Medulla oblongata (tissue), 1 donor: ENCODE measurements at regions not wholly inside any gene's neighbourhood (a gene's known extent, or its start where the extent isn't known, plus 50 kb on each side); places are given as distances from the start of the nearest gene placed in this dataset.
"Not testable (repeated sequence)": the region's sequence is repeated elsewhere in the genome, so short reads cannot be mapped to it uniquely, and the experiment has no call there.

Source experiments
- DNase-seq: peaks from one replicate; pipeline ENCODE4 v3.0.0-alpha.2; 2015; ENCODE audit errors: extremely low spot score

DNA sequence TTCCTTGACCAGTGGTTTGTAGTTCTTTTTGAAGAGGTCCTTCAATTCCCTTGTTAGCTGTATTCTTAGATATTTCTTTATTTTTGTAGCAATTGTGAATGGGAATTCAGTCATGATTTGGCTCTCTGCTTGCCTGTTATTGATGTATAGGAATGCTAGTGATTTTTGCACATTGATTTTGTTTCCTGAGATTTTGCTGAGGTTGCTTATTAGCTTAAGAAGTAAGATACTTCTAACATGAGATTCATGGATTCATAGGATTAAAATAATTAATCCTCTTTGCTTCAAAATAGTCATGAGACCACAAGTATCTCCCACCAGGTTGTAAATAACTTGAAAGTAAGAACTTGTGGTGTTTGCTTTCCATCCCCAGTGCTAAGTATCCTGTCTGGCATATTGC is 308.9 kb downstream of the DTHD1 start:
- DNase-seq, result no peak

DNA sequence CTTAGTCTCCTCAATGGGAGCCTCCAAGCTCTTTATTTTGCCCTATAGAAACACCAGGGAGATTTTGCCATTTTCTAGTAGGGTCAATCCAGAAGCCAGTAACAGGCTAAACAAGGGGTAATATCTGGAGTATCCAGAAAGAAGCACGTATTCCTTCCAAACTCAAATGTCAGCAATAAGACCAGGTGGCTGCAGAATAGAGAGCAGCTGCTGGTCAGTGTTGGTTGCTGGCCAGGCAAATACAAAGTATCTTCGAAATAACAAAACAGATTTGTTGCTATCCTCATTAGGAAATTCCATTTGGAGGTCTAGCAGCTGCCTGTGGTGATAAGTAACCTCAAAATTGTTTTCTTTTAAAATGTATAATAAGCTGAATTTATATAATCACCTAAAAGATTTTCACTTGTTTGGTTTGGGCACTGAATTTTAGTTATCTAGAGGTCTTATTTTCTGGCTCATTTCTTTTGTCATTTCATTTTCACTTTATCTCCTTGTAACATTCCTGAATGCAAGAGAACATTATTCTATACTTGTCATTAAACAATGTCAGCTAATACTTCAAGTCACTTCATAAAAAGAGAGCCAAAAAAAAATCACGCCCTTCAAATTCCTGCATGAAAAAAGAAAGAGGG is 320.6 kb downstream of the DTHD1 start:
- DNase-seq, result no peak

DNA sequence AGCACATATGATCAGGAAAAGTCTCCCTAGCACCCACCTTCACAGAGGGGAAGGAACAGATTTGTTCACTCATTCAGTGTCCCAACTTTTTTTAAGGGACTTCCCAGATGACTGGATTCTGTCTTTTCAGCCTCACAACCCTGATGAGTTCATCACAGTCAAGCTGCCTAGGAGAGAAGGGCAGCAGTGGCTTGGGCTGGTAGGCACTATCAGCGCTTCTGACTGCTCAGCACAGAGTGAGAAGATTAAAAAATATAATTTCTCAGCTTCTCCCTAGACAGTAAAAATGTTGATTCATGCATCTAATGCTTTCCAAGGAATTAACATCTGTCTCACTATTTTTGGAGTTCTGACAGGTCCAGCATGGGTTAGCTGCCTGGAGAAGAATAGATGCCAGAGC is 328.2 kb downstream of the DTHD1 start:
- DNase-seq, result no peak

DNA sequence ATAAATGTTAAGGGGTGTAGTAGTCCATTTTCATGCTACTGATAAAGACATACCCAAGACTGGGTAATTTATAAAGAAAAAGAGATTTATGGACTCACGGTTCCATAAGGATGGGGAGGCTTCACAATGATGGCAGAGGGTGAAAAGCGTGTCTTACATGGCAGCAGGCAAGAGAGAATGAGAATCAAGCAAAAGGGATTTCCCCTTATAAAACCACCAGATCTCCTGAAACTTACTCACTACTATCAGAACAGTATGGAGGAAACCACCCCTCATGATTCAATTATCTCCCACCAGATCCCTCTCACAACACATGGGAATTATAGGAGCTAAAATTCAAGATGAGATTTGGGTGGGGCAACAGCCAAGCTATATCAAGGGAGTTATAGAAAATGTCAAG is 329.2 kb downstream of the DTHD1 start:
- no peak for DNase-seq

DNA sequence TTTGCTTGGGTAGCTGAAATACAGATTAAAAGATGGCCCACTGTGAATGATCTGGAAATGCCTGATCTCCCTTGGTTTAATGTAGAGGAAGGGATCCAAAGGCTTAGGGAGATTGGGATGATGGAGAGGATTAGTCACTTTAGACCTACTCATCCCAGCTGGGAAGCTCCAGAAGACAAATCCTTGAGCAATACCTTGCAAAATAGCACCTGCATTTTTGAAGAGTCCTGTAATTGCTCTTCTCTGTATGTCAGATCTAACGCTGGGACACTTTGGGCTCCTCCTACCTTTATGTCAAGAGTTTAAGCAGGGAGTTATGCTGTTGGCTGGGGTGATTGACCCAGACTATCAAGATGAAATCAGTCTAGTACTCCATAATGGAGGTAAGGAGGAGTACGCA is 331.7 kb downstream of the DTHD1 start:
- not testable (repeated sequence) for DNase-seq

DNA sequence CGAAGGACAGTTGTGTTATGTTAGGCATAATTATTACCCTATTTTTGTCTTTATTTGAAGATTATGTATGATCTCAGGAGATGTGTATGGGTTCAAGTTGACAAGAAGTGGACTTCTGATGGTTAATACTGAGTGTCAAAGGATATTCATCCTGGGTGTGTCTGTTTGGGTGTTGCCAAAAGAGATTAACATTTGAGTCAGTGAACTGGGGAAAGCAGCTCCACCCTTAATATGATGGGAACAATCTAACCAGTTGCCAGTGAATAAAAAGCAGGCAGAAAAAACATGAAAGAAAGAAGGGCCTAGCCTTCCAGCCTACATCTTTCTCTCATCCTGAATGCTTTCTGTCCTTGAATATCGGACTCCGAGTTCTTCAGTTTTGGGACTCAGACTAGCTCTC is 332.6 kb downstream of the DTHD1 start:
- no peak for DNase-seq

DNA sequence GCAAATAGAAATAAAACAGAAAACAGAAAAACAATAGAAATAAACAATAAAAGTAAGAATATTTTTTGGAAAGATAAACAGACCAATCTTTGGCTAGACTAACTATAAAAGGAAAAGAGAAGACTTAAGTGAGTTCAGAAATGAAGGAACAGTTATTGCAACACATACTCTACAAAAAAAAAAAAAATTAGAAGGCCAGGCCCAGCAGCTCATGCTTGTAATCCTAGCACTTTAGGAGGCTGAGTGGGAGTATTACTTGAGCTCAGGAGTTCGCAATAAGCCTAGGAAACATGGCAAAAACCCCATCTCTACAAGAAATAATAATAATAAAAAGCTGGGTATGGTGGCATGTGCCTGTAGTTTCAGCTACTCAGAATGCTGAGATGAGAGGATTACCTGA is 336.7 kb downstream of the DTHD1 start:
- no peak for DNase-seq

DNA sequence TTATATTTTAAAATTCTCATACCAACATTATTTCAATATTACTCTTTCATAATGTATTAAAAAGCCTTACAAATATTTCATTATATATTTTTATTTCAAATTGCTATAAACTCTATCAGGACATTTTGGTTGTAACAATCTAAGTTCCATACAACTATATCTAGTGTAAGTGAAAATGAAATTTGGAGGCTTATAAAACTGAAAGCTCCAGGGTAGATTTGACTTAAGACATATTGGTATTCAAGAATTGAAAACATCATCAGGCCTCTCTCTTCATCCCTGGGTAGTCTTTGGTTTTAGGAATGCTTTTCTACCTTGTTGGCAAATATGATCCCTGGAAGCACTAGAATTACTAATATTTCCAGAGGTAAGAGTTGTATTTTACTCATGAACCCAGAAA is 342.6 kb downstream of the DTHD1 start:
- DNase-seq, result no peak

DNA sequence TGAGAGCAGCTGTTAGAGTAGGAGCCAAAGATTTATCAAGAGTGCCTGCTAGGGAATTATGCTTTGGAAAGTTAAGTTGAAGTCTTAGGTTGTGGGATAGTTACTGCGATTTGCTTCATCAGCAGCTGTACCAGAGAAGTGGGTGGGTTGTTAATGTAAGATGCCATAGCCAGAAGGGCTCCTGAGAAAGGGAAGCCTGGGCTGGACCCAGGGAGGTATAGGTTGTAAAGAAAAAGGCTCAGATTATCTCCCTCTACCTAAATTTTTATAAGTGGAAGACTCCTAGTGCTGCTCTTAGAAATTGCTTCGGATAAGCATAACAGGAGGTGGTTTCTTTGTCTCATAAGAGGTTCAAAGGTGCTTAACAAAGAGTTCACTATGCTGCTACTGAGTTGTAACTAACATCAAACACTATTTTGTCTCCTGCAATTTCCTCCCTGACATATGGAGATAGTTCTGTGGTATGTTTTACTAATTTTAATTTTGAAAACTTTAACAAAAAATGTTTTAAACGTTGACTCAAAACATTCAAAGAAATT is 356.9 kb downstream of the DTHD1 start:
- no peak for DNase-seq

DNA sequence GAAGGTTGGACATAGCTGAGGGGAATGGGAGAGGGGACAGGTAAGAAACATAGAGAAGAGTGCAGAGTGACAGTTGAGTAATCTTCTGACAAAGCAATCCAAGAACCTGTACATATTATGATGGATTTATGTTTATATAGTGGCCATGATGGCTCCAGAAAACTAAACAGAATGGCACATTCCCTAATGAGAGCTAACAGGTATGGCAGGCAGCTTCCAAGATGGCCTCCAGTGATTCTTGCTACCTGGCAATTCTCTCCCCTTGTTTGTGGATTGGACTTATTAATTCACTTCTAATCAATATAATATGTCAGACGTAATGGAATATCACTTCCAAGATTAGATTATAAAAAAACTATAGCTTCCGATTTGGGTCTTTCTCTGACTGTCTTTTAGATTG is 359.5 kb downstream of the DTHD1 start:
- DNase-seq, result no peak

DNA sequence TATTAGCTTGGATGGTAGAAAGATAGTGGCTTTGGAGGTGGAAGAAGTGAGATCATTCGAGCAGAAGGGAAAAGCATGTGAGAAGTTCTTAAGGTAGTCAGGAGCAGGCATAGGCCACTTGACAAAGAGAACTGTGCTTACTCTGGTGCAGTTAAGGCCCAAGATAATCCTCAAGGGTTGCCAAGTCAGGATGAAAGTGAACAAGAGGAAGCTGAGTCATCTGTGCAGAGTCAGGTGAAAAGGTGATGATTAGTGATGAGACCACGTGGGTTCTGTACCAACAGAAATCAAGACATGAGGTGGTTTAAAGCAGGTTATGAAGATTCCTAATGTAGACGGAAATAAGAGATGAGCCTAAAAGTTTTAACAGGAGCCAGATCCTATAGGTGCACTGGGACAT is 369.8 kb downstream of the DTHD1 start:
- no peak for DNase-seq

DNA sequence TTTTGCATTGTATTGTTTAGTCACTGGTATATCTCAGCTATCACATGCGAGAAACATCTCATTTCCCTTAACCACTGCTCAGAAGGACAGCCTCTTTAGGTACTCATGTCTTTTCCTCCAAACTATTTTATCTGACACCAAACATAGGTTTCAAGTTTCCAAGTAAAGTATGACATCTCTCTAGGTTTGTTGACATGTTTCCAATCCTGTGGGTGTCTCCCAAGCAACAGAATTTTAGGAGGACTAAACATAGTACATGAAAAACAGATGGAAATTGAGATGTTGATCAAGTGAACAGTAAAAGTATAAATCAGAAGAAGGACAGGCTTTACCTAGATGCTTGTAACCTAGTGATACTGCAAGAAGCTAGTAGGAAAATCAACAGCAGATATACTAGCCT is 371.4 kb downstream of the DTHD1 start:
- DNase-seq, result no peak

DNA sequence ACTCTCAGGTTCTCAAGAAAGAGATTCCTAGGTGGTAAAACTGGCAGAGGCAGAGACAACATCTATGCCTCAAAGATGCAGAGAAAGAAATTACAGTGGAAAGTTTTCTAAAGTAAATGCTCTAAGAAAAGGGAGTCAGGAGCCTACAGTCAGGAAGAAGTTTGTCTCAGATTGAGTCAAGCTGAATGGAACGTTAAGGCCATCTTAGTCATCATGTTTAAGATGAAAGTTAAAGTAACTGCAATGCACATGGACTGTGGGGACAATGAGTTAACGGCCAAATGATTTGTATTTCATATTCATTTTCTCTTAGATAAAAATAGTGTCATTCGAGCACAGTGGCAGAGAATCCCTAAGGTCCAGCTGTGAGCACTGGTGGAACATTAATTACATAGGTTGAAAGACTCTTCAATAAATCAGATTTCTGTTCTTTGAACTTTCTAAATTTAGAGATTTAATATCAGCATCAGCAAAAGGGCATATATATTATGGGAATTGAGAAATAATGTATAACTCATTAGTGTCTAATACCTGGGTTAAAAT is 384.6 kb downstream of the DTHD1 start:
- DNase-seq, result no peak

DNA sequence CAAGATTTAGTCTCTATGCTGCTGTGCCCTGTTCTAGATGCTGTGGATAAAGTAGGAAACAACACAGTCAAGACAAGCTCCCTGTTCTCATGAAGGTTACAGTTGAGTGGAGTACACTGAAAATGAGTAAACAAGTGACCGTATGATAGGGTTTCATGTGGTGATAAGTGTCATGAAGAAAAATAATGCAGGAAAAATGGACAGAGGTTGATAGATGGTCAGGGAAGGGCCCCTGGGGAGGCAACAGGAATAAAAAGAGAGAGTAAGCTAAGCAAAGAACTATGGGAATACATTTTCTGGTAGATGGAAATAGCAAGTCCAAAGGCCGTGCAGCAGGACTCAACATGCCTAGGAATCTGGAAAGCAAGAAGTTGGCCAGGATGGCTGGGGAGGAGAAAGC is 394.0 kb downstream of the DTHD1 start:
- no peak for DNase-seq

DNA sequence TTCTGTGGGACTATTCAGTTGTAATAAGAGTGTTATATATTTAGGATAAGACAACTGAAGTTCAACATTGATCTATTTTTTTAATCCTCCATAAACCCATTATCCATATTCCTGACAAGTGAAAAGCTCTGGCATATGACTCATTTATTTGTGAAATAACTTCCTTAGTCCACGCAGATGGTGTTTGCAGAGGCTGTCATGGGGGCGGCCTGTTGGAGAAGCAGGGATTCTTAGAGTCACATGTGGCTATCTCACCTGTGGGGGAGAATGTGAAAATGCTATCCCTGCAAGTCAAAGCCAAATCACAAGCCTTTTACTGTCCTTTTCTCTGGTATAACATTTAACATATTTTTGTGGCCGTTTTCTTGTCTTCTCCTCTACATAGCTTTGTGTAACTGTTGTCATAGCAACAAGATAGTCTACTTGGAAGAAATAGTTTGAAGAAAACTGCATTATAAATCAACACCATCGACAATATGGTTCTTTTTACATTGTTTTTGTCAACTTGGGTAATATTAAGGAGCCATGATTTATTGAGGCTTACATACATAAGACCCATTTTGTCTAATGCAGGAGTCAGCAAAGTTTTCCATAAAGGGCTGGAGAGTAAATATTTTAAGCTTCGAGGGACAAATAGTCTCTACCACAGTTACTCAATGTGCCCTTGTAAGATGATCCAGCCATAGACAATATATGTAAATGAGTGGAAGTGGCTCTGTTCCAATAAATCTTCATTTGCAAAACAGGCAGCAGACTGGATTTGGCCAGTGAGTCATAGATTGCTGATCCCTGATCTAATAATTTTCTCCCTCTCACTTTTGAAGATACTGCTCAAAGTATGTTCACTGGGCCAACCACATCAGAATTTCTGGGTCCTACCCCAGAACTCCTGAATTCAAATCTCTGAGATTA is 395.0 kb downstream of the DTHD1 start:
- DNase-seq, result no peak

DNA sequence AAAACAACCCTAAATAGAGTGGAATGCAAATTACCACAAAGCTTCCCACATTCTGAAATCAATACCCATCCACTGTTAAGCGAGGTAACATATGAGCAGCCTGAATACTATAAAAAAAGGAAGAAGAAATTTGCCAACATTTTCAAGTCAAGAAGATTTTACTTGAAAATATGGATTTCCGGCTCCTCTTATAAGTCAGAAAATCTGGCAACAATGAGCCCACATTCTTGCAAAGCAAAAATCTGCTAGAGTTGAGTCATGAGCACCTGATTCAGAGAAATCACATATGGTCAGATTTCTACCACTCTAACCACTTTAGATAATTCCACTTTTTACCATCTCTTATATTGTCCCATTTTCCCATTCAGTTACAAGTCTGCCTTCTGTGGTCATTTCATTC is 395.7 kb downstream of the DTHD1 start:
- DNase-seq, result no peak

DNA sequence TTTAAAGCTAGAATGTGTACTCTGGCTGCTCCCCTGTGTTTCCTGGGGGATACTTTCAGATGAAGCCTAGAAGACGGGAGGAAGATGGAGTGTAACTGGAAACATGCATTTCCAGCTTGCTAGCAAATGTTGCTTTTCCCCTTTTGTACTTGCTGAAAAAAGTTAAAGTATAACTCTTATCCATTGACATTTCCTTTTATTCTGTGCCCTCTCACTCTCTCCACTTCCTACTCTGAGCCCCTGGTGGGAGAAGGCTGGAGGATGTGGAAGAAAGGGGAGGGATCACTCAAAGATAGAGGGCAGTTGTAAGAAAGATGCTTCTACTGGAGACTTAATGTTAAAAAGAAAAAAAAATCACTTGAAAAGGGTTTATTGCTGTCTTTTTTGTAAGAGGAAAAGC is 396.5 kb downstream of the DTHD1 start:
- no peak for DNase-seq

DNA sequence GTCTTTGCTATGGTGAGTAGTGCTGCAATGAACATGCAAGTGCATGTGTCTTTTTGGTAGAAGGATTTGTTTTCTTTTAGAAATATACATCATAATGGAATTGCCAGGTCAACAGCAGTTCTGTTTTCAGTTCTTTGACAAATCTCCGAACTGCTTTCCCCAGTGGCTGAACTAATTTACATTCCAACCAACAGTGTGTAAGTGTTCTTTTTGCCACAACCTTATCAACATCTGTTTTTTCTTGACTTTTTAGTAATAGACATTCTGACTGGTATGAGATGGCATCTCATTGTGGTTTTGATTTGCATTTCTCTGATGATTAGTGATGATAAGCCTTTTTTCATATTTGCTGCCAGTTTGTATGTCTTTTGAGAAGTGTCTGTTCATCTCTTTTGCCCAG is 406.3 kb downstream of the DTHD1 start:
- no peak for DNase-seq

DNA sequence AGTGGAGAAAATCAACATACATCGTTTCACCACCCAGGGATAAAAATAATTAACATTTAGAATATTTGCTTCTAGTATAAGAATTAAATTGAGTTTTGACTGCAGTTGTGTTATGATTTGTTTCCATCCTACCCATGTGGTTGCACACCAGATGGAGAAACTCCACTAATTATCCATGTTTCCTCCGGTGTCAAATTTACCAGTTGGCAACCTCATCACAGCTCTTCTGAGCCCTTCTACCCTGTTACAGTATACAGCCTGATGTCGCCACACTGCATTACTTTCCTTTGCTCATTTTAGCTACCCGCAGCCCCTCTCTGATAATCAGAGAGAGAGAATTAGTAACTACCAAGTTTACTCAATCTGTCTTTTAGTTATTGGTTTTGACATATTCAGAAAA is 411.2 kb downstream of the DTHD1 start:
- no peak for DNase-seq

DNA sequence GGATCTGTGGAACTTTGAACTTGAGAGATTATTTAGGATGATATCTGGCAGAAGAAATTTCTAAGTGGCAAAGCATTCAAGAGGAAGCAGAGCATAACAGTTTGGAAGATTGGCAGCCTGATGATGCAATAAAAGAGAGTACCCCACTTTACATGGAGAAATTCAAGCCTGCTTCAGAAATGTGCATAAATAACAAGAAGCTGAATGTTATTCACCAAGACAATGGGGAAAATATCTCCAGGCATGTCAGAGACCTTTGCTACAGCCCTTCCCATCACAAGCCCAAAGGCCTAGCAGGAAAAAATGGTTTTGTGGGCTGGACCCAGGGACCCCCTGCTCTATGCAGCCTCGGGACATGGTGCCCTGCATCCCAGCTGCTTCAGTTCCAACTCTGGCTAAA is 420.8 kb downstream of the DTHD1 start:
- no peak for DNase-seq

DNA sequence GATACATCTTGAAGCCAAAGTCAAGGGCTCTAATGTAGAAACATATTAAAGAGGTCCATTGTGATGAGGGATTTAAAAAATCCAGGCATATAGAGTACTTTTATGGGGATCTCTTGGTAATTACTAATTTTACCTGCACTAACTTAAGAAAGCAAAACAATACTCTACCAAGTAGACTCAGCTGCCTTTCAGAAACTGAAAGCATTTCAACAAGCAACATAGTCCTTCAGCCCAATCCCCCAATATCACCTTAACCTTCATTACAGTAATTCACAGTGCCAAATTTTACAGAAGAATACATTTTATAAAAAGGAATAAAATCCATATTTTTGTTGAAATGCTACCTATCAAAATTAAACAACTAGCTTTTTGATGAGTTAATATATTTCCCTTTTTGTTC is 422.9 kb downstream of the DTHD1 start:
- no peak for DNase-seq

DNA sequence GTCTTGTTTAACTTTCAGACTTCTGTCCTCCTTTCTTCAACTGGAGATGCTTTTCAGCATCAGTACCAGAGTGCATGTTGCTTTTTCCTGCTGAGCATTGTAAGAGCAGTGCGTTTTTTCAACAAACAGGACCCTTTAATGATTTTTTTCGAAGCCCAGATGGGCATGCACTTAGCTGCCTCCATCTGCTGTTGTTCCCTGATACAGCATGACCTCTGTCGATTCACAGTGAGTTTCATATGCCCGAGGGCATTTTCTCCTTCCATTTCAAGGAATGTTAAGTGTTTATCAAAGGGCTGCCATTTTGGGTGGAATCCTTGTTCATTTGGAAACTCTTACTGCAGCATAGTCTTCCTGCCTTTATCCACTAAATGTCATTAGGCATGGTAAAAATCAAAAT is 428.6 kb downstream of the DTHD1 start:
- no peak for DNase-seq

DNA sequence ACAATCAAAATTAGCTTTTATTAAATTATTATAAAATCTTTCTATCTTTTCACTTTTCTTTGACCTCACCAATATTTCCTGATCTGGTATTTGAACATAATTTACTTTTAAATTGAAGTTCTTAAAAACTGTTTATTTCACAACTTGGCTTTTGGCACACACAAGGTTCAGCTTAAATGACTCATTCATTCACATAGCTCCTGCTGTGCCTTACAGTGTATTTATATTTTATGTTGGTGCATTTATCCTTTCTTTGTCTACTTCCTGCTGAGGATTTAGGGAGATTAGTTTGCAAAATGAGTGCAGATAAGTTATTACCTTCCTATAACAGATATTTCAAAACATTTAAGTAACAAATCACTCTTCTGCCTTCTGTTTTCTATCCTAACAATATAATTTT is 430.6 kb downstream of the DTHD1 start:
- no peak for DNase-seq
